ENCODE measurements at regions not wholly inside any gene's neighbourhood (a gene's known extent, or its start where the extent isn't known, plus 50 kb on each side); places are given as distances from the start of the nearest gene placed in this dataset.

- TF ChIP-seq CTCF (IDR thresholded peaks at IDR 0.05) (no peak), POLR2A (IDR thresholded peaks at IDR 0.05) (no peak), EP300 (IDR thresholded peaks at IDR 0.05) (no peak)
Measured at GRCh38 chr4:8703857-8704495, 111.4 kb downstream of the CPZ start.

All from upper lobe of left lung (tissue), 4 donors.